GM06990 (cell line): ENCODE measurements at regions not wholly inside any gene's neighbourhood (a gene's known extent, or its start where the extent isn't known, plus 50 kb on each side); places are given as distances from the start of the nearest gene placed in this dataset.

Experiments used
- DNase-seq: peaks from one replicate; pipeline ENCODE4 v3.0.0-alpha.2; 2011; ENCODE audit not compliant: insufficient read length; ENCODE audit errors: extremely low read depth
- H3K27me3 ChIP-seq: replicated peaks from 2 replicates; pipeline ENCODE4 v1.6.0; 2011; ENCODE audit warnings: low read length; ENCODE audit not compliant: control insufficient read depth, insufficient read depth
- H3K36me3 ChIP-seq: 2 replicates; pipeline ENCODE4 v1.5.1; 2011; ENCODE audit warnings: low read length; ENCODE audit not compliant: control insufficient read depth, insufficient read depth
- H3K4me3 ChIP-seq: replicated peaks from 2 replicates; pipeline ENCODE4 v1.5.1; 2011; ENCODE audit warnings: low read depth, mild to moderate bottlenecking, control low read depth, low read length
- CTCF ChIP-seq: IDR thresholded peaks from 2 replicates; pipeline ENCODE4 v1.5.1; 2011; ENCODE audit warnings: low read length, control low read depth, mild to moderate bottlenecking, inconsistent platforms; ENCODE audit not compliant: insufficient read depth, poor library complexity, severe bottlenecking

DNA sequence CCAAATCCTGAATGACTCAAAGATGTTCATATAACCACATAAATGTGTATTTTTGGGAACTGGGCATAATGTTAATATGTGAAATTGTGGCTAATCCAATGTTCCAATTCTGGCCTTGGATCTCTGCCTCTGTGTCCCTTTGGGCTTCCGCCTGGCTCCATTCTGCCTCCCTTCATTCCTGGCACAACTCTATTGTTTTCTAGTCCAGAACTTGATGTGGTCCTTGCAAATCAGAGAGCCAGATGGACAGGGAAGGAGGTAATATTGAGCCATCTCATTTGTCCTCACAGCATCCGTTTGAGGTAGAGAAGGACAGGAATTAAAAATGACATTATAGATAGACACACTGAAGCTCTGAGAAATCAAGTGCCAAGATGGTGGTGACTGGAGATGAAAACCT lies 355.7 kb upstream of the TBL1XR1 start:
- H3K27me3 ChIP-seq: no peaks in the 10 kb centered on the region
- H3K4me3 ChIP-seq: no peak overlapping the region
- no peaks in the 10 kb centered on the region for H3K36me3 ChIP-seq
- TF ChIP-seq CTCF: no peak
- DNase-seq: no peak

DNA sequence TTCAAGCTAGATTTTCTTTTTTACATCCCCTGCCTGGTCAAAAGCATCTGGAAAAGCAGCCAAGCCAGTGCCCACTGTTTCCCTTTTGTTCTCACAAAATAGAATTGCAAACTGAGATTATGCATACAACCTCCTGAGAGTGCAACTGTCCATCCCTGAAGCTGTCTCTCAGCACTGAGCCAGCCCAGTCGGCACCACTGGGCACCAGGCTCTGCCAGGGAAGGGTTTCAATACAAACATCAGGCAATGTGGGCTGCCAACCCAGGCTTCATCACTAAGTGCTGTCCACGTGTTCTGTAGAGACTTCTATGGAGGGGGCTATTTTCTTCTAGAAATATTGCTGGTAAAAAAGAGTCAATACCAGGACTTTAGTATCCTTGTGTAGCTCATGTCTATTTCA lies 356.3 kb upstream of the TBL1XR1 start:
- TF ChIP-seq CTCF: no peak
- Histone ChIP-seq H3K27me3 (no peaks in the 10 kb centered on the region), H3K36me3 (no peaks in the 10 kb centered on the region), H3K4me3 (no peak overlapping the region)
- no peak for DNase-seq

DNA sequence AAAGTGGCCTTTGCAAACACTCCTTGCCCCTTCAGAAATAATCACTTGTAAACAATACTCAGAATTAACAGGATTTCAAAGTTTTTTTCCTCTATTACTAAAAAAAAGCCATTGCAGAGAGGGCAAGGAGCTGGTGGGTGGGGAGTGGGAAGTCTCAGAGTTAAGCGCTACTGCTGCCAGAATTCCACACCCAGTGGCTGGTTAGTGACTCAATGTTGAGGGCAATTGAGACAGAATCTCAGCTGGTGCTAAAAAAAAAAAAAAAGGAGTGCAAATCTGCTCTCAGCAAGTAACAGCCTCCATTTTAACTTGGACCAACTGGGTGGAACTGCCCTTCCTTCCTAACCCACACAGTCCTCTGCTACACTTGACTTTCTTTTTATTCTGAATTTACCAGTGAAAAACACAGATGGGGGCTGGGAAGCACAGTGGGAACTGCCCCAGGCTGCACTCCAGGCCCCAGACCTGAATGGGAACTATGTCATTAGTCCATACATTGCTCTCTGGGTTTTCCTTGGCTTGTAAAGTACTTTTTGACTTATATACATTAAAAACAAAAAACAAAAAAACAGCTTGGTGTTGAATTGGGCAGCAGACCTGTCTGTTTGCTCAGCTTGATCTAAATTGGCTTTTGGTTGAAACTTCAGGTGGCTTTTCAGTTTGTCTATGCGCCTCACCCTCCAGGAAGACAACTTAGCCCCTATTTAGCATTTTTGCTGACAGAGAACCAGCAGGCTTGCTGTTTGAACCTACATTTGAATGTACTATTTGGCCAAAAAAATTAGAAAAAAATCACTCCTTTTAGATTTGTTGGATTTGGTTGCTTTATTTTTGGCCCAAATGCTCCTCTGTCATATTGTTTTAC lies 357.8 kb upstream of the TBL1XR1 start:
- no peaks in the 10 kb centered on the region for H3K36me3 ChIP-seq
- no peak for TF ChIP-seq CTCF
- H3K4me3 ChIP-seq: no peak overlapping the region
- H3K27me3 ChIP-seq: no peaks in the 10 kb centered on the region
- DNase-seq: no peak

DNA sequence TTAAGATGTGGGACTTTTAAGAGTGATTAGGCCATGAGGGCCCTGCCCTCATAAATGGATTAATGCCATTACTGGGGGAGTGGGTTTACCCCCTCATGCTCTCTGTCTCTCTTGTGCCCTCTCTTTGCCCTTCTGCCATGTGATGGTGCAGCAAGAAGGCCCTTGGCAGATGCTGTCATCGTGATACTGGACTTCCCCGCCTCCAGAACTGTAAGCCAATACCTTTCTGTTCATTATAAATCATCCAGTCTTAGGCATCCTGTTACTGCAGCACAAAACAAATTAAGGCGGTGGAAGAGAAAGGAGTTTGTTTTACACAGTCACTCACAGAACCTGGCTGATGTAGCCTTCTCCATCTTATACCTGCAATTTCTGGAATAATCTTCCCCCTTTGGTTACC lies 360.3 kb upstream of the TBL1XR1 start:
- H3K27me3 ChIP-seq: no peaks in the 10 kb centered on the region
- H3K36me3 ChIP-seq: no peaks in the 10 kb centered on the region
- DNase-seq: no peak
- TF ChIP-seq CTCF: no peak
- H3K4me3 ChIP-seq: no peak overlapping the region

DNA sequence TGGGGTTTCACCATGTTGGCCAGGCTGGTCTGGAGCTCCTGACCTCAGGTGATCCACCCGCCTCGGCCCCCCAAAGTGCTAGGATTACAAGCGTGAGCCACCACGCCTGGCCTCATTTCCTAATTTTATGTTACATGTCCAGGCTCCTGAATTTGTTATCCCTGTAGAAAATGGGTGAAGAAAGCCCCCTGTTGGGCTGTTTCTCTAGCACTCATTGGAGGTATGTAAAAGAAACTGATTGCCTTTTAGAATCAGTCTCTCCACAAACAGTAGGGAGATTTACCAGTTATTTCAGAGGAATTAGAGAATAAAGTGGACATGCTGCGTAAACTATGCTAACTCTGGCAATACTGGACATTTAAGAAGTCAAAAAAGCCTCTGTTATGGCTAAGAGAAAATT lies 364.1 kb upstream of the TBL1XR1 start:
- no peak for DNase-seq
- H3K36me3 ChIP-seq: no peaks in the 10 kb centered on the region
- no peak overlapping the region for H3K4me3 ChIP-seq
- TF ChIP-seq CTCF: no peak
- no peaks in the 10 kb centered on the region for H3K27me3 ChIP-seq
